ENCODE measurements at regions not wholly inside any gene's neighbourhood (a gene's known extent, or its start where the extent isn't known, plus 50 kb on each side); places are given as distances from the start of the nearest gene placed in this dataset.

- no peak for TF ChIP-seq EZH2 (IDR thresholded peaks at IDR 0.05)
- TF ChIP-seq FOXP2 (optimal IDR thresholded peaks at IDR 0.05; ENCODE audit: control extremely low read depth, extremely low read length, insufficient read depth): no peak
Observed at GRCh38 chr6:62615366-62616015, 329.5 kb upstream of the KHDRBS2 start.
